Liver (tissue), 8 donors: ENCODE measurements at regions not wholly inside any gene's neighbourhood (a gene's known extent, or its start where the extent isn't known, plus 50 kb on each side); places are given as distances from the start of the nearest gene placed in this dataset.

Source experiments
- DNase-seq: peaks from one replicate; pipeline ENCODE4 v3.0.0-alpha.2; 2017; ENCODE audit warnings: low spot score
- H3K27ac ChIP-seq, 2 donors: one replicate each; pipeline ENCODE4 v1.7.0; 2013; ENCODE audit warnings: inconsistent platforms in 2 of 2, low read length in 2 of 2, control low read depth in 1 of 2, low read depth in 1 of 2, mild to moderate bottlenecking in 1 of 2
- H3K27me3 ChIP-seq, 4 donors: one replicate each; pipeline versions ENCODE4 v1.6.1 to v1.7.0; 2013; ENCODE audit warnings: low read length in 3 of 4, inconsistent platforms in 1 of 4, mild to moderate bottlenecking in 1 of 4, moderate library complexity in 1 of 4; ENCODE audit not compliant: control insufficient read depth in 4 of 4, insufficient read depth in 4 of 4
- H3K36me3 ChIP-seq, 4 donors: one replicate each; pipeline versions ENCODE4 v1.6.1 to v1.7.0; 2013; ENCODE audit warnings: low read length in 3 of 4, mild to moderate bottlenecking in 3 of 4, low read depth in 1 of 4, moderate library complexity in 1 of 4; ENCODE audit not compliant: control insufficient read depth in 4 of 4, insufficient read depth in 3 of 4
- H3K4me1 ChIP-seq, 4 donors: one replicate each; pipeline versions ENCODE4 v1.6.1 to v1.7.0; 2013; ENCODE audit warnings: low read length in 3 of 4, mild to moderate bottlenecking in 3 of 4, moderate library complexity in 1 of 4; ENCODE audit not compliant: control insufficient read depth in 4 of 4, insufficient read depth in 4 of 4
- H3K4me3 ChIP-seq, 3 donors: one replicate each; pipeline versions ENCODE4 v1.6.1 to v1.7.0; 2013; ENCODE audit warnings: low read length in 3 of 3, control low read depth in 1 of 3, low read depth in 1 of 3, mild to moderate bottlenecking in 1 of 3
- H3K9ac ChIP-seq, 2 donors: one replicate each; pipeline ENCODE4 v1.7.0; 2013; ENCODE audit warnings: low read length in 2 of 2, mild to moderate bottlenecking in 2 of 2, moderate library complexity in 2 of 2, control low read depth in 1 of 2, low read depth in 1 of 2
- H3K9me3 ChIP-seq, 4 donors: one replicate each; pipeline versions ENCODE4 v1.6.1 to v1.7.0; 2013; ENCODE audit warnings: low read length in 3 of 4; ENCODE audit not compliant: control insufficient read depth in 4 of 4
- ATF3 ChIP-seq: IDR thresholded peaks from 2 replicates; pipeline ENCODE4 v1.6.1; 2016; ENCODE audit warnings: antibody characterized with exemption
- CTCF ChIP-seq: fragments of 150-350 bp; IDR thresholded peaks from 2 replicates; pipeline ENCODE4 v1.5.1; 2017; ENCODE audit warnings: improper control_type of control experiment, low read depth, low read length; ENCODE audit not compliant: missing input control
- EGR1 ChIP-seq, 2 donors: IDR thresholded peaks; 2 replicates each; pipeline ENCODE4 v1.6.1; 2016 to 2018; ENCODE audit warnings: antibody characterized with exemption in 2 of 2, low read depth in 2 of 2
- FOXA1 ChIP-seq: IDR thresholded peaks from 2 replicates; pipeline ENCODE4 v1.6.1; 2016; ENCODE audit warnings: antibody characterized with exemption
- FOXA2 ChIP-seq: IDR thresholded peaks from 2 replicates; pipeline ENCODE4 v1.6.1; 2016; ENCODE audit warnings: antibody characterized with exemption
- GABPA ChIP-seq, 2 donors: IDR thresholded peaks in 1 of 2; conservative IDR thresholded peaks in 1 of 2; 2 replicates each; pipeline ENCODE4 v1.6.1; 2016; ENCODE audit warnings: antibody characterized with exemption in 2 of 2, mild to moderate bottlenecking in 1 of 2, moderate library complexity in 1 of 2
- HNF4A ChIP-seq, 2 donors: conservative IDR thresholded peaks; 2 replicates each; pipeline ENCODE4 v1.6.1; 2016; ENCODE audit warnings: antibody characterized with exemption in 2 of 2, mild to moderate bottlenecking in 2 of 2
- HNF4G ChIP-seq: IDR thresholded peaks from 2 replicates; pipeline ENCODE4 v1.6.1; 2016; ENCODE audit warnings: antibody characterized with exemption
- JUND ChIP-seq, 2 donors: IDR thresholded peaks; 2 replicates each; pipeline ENCODE4 v1.6.1; 2016; ENCODE audit warnings: antibody characterized with exemption in 2 of 2
- MAX ChIP-seq: IDR thresholded peaks from 2 replicates; pipeline ENCODE4 v1.6.1; 2016; ENCODE audit warnings: antibody characterized with exemption
- RAD21 ChIP-seq, 2 donors: IDR thresholded peaks; 2 replicates each; pipeline ENCODE4 v1.6.1; 2016; ENCODE audit warnings: antibody characterized with exemption in 2 of 2, mild to moderate bottlenecking in 2 of 2
- REST ChIP-seq: IDR thresholded peaks from 2 replicates; pipeline ENCODE4 v1.6.1; 2016; ENCODE audit warnings: antibody characterized with exemption, mild to moderate bottlenecking
- RXRA ChIP-seq, 2 donors: IDR thresholded peaks; 2 replicates each; pipeline ENCODE4 v1.6.1; 2017 to 2018; ENCODE audit warnings: antibody characterized with exemption in 2 of 2, mild to moderate bottlenecking in 1 of 2
- SP1 ChIP-seq: IDR thresholded peaks from 2 replicates; pipeline ENCODE4 v1.6.1; 2018; ENCODE audit warnings: antibody characterized with exemption, mild to moderate bottlenecking
- TAF1 ChIP-seq: conservative IDR thresholded peaks from 2 replicates; pipeline ENCODE4 v1.6.1; 2016; ENCODE audit warnings: antibody characterized with exemption, mild to moderate bottlenecking
- YY1 ChIP-seq: IDR thresholded peaks from 2 replicates; pipeline ENCODE4 v1.6.1; 2016; ENCODE audit warnings: antibody characterized with exemption, mild to moderate bottlenecking
- ZBTB33 ChIP-seq: IDR thresholded peaks from 2 replicates; pipeline ENCODE4 v1.6.1; 2016; ENCODE audit warnings: antibody characterized with exemption
- WGBS: extraction: QIAGEN DNeasy Blood & Tissue Kit; methylation state at CpG from one replicate; pipeline ENCODE4 v1.1.7; 2013; 5-methylcytosine and 5-hydroxymethylcytosine counted together
- donor health status: healthy.
- donor health status: healthy.
- donor health status: healthy.
- donor health status: healthy.
- donor health status: healthy.

GRCh38 chr5:6134281-6134680 lies 244.1 kb downstream of the MED10 start:
- TF ChIP-seq ATF3: no peak
- TF ChIP-seq FOXA1: no peak
- TF ChIP-seq GABPA (IDR thresholded peaks at IDR 0.05 in 1 of 2, conservative IDR thresholded peaks at IDR 0.05 in 1 of 2): no peak
- no peak for TF ChIP-seq CTCF
- no peak for TF ChIP-seq SP1
- TF ChIP-seq FOXA2: no peak
- TF ChIP-seq ZBTB33: no peak
- no peak for TF ChIP-seq EGR1 (IDR thresholded peaks at IDR 0.05; ENCODE audit: low read depth in 2 of 2)
- TF ChIP-seq REST: no peak
- no peak for TF ChIP-seq RAD21 (IDR thresholded peaks at IDR 0.05)
- no peak for TF ChIP-seq HNF4A (conservative IDR thresholded peaks at IDR 0.05)
- no peak for TF ChIP-seq RXRA (IDR thresholded peaks at IDR 0.05)
- TF ChIP-seq MAX: no peak
- TF ChIP-seq HNF4G: no peak
- no peak for TF ChIP-seq JUND (IDR thresholded peaks at IDR 0.05)
- no peak for DNase-seq
- no peak overlapping the region for H3K9ac ChIP-seq
- H3K27ac ChIP-seq: no peak overlapping the region
- no peaks in the 10 kb centered on the region for H3K9me3 ChIP-seq
- H3K27me3 ChIP-seq: no peaks in the 10 kb centered on the region
- H3K4me3 ChIP-seq: no peak overlapping the region
- H3K36me3 ChIP-seq: no peaks in the 10 kb centered on the region
- WGBS: 86% methylated on average over 12 of the region's 12 CpGs
- no peaks in the 10 kb centered on the region for H3K4me1 ChIP-seq

- Histone ChIP-seq H3K9me3 (no peaks in the 10 kb centered on the region), H3K4me3 (no peak overlapping the region), H3K9ac (no peak overlapping the region), H3K27ac (no peak overlapping the region), H3K36me3 (no peaks in the 10 kb centered on the region), H3K4me1 (no peaks in the 10 kb centered on the region), H3K27me3 (no peaks in the 10 kb centered on the region)
- TF ChIP-seq JUND (IDR thresholded peaks at IDR 0.05): no peak
- TF ChIP-seq HNF4G: no peak
- TF ChIP-seq YY1: no peak
- TF ChIP-seq HNF4A (conservative IDR thresholded peaks at IDR 0.05): no peak
- no peak for TF ChIP-seq EGR1 (IDR thresholded peaks at IDR 0.05; ENCODE audit: low read depth in 2 of 2)
- TF ChIP-seq TAF1: no peak
- DNase-seq: no peak
- WGBS: 83% methylated on average over 2 of the region's 2 CpGs
Observed at GRCh38 chr5:6125781-6126180, 252.6 kb downstream of the MED10 start.
